ENCODE measurements at regions not wholly inside any gene's neighbourhood (a gene's known extent, or its start where the extent isn't known, plus 50 kb on each side); places are given as distances from the start of the nearest gene placed in this dataset.

- peak; percentile 55 for DNase-seq (ENCODE audit: low read depth)
Measured at GRCh38 chr7:106165337-106165736, 53.2 kb upstream of the SYPL1 start.

- DNase-seq (ENCODE audit: low read depth) = no peak
Measured at GRCh38 chr7:106163257-106163656, 51.1 kb upstream of the SYPL1 start.

Data from amniotic epithelial cell (primary cell).